Transverse colon (tissue), 4 donors: ENCODE measurements at regions not wholly inside any gene's neighbourhood (a gene's known extent, or its start where the extent isn't known, plus 50 kb on each side); places are given as distances from the start of the nearest gene placed in this dataset.

Source experiments
- DNase-seq: peaks from one replicate; pipeline ENCODE4 v3.0.0-alpha.2; 2019
- H3K27ac ChIP-seq, 4 donors: fragments of 200-600 bp; sonication (generic); 2 replicates each; pipeline ENCODE4 v1.5.1; 2016 to 2018; ENCODE audit warnings: inconsistent platforms in 4 of 4
- H3K27me3 ChIP-seq: fragments of 200-600 bp; sonication (generic); 2 replicates; pipeline ENCODE4 v1.5.1; 2017; ENCODE audit warnings: inconsistent platforms
- H3K36me3 ChIP-seq, 4 donors: fragments of 200-600 bp; sonication (generic); 2 replicates each; pipeline ENCODE4 v1.5.1; 2017 to 2019; ENCODE audit warnings: inconsistent platforms in 4 of 4
- H3K4me1 ChIP-seq, 4 donors: fragments of 200-600 bp; sonication (generic); 2 replicates each; pipeline ENCODE4 v1.5.1; 2017 to 2020; ENCODE audit warnings: inconsistent platforms in 4 of 4
- H3K4me3 ChIP-seq, 4 donors: fragments of 200-600 bp; sonication (generic); 1 replicate in 1 of 4; 2 replicates in 3 of 4; pipeline versions ENCODE4 v1.5.1 to v1.6.1; 2017 to 2019; ENCODE audit warnings: inconsistent platforms in 4 of 4
- H3K9me3 ChIP-seq, 2 donors: fragments of 200-600 bp; sonication (generic); 2 replicates each; pipeline ENCODE4 v1.5.1; 2017 to 2019; ENCODE audit warnings: inconsistent platforms in 2 of 2
- CTCF ChIP-seq, 5 experiments: fragments of 200-600 bp in 3 of 5; fragments of 450-650 bp in 2 of 5; sonication (generic) in 3 of 5; IDR thresholded peaks; 1 replicate in 2 of 5; 2 replicates in 3 of 5; pipeline ENCODE4 v1.5.1; 2016 to 2017; ENCODE audit warnings: antibody characterized with exemption in 5 of 5, inconsistent platforms in 3 of 5, mild to moderate bottlenecking in 2 of 5, moderate library complexity in 1 of 5
- EP300 ChIP-seq: sonication (generic); formaldehyde crosslinking; IDR thresholded peaks from one replicate; pipeline ENCODE4 v1.6.1; 2017; ENCODE audit warnings: antibody characterized with exemption, low read depth
- POLR2A ChIP-seq: fragments of 450-650 bp; IDR thresholded peaks from one replicate; pipeline ENCODE4 v1.6.1; 2016; ENCODE audit warnings: antibody characterized with exemption, mild to moderate bottlenecking, moderate library complexity
- POLR2AphosphoS5 ChIP-seq, 3 donors: sonication (generic); formaldehyde crosslinking; IDR thresholded peaks; one replicate each; pipeline ENCODE4 v1.6.1; 2016; ENCODE audit warnings: antibody characterized with exemption in 3 of 3
- WGBS, 2 donors: methylation state at CpG; one replicate each; pipeline ENCODE4 v1.1.5; 2018; ENCODE audit warnings: low coverage in 1 of 2; 5-methylcytosine and 5-hydroxymethylcytosine counted together
- in situ Hi-C, 4 donors: fragments of 200-750 bp; cut with MboI; loops; one replicate each; pipeline versions ENCODE4 v1.15.0 to v1.15.1; 2017; ENCODE audit warnings: low sequenced_read_pairs in 3 of 4, low pct_ligation_motif_present in 1 of 4, low pct_unique_long_range_greater_than_20kb in 1 of 4
- intact Hi-C: fragments of 100-400 bp; cut with DNase I; formaldehyde crosslinking; loops from one replicate; pipeline ENCODE4 v1.15.1; 2023; ENCODE audit warnings: low total_unique reads

GRCh38 chr6:62971976-62972658, 239.2 kb upstream of the FKBP1C start:
- DNase-seq: no peak
- Histone ChIP-seq H3K4me1 (no peaks in the 10 kb centered on the region), H3K27ac (no peak overlapping the region), H3K36me3 (no peaks in the 10 kb centered on the region), H3K4me3 (no peak overlapping the region), H3K9me3 (no peaks in the 10 kb centered on the region), H3K27me3 (no peaks in the 10 kb centered on the region)
- 25 to 40% methylated on average over 1 of the region's 1 CpG for WGBS, 2 donors
- TF ChIP-seq POLR2A: no peak
- TF ChIP-seq CTCF (IDR thresholded peaks at IDR 0.05): no peak
- no peak for TF ChIP-seq EP300
- TF ChIP-seq POLR2AphosphoS5 (IDR thresholded peaks at IDR 0.05): no peak
- in situ Hi-C loops: no loop called here
- intact Hi-C loops: no loop called here

GRCh38 chr6:62974452-62974851, 236.8 kb upstream of the FKBP1C start:
- TF ChIP-seq POLR2AphosphoS5 (IDR thresholded peaks at IDR 0.05) (no peak), POLR2A (no peak), CTCF (IDR thresholded peaks at IDR 0.05) (no peak), EP300 (no peak)

GRCh38 chr6:62976566-62976965, 234.7 kb upstream of the FKBP1C start:
- no peak for DNase-seq
- Histone ChIP-seq H3K4me3 (no peak overlapping the region), H3K27me3 (no peaks in the 10 kb centered on the region), H3K9me3 (no peaks in the 10 kb centered on the region), H3K36me3 (no peaks in the 10 kb centered on the region), H3K27ac (no peak overlapping the region), H3K4me1 (no peaks in the 10 kb centered on the region)
- in situ Hi-C loops (no loop called here), intact Hi-C loops (no loop called here)
- TF ChIP-seq CTCF (IDR thresholded peaks at IDR 0.05) (no peak), POLR2A (no peak), POLR2AphosphoS5 (IDR thresholded peaks at IDR 0.05) (no peak), EP300 (no peak)

More at GRCh38 chr6:62974452-62974851, 236.8 kb upstream of the FKBP1C start:
- intact Hi-C loops: no loop called here
- no peak for DNase-seq
- no peaks in the 10 kb centered on the region for H3K36me3 ChIP-seq
- WGBS, 2 donors: 71 to 82% methylated on average over 1 of the region's 1 CpG
- no peaks in the 10 kb centered on the region for H3K9me3 ChIP-seq
- no peak overlapping the region for H3K27ac ChIP-seq
- H3K27me3 ChIP-seq: no peaks in the 10 kb centered on the region
- H3K4me1 ChIP-seq: no peaks in the 10 kb centered on the region
- H3K4me3 ChIP-seq: no peak overlapping the region
- in situ Hi-C loops: no loop called here

- TF ChIP-seq CTCF (IDR thresholded peaks at IDR 0.05): no peak
- TF ChIP-seq EP300: no peak
- no peaks in the 10 kb centered on the region for H3K9me3 ChIP-seq
- no peaks in the 10 kb centered on the region for H3K27me3 ChIP-seq
- no peak overlapping the region for H3K4me3 ChIP-seq
- no peaks in the 10 kb centered on the region for H3K4me1 ChIP-seq
- intact Hi-C loops (no loop called here), in situ Hi-C loops (no loop called here)
- no peak for DNase-seq
- 69 to 70% methylated on average over 2 of the region's 2 CpGs for WGBS, 2 donors
- H3K36me3 ChIP-seq: no peaks in the 10 kb centered on the region
- H3K27ac ChIP-seq: no peak overlapping the region
These were observed 232.3 kb upstream of the FKBP1C start for GRCh38 chr6:62978920-62979319.
